ENCODE measurements at regions not wholly inside any gene's neighbourhood (a gene's known extent, or its start where the extent isn't known, plus 50 kb on each side); places are given as distances from the start of the nearest gene placed in this dataset.

DNA sequence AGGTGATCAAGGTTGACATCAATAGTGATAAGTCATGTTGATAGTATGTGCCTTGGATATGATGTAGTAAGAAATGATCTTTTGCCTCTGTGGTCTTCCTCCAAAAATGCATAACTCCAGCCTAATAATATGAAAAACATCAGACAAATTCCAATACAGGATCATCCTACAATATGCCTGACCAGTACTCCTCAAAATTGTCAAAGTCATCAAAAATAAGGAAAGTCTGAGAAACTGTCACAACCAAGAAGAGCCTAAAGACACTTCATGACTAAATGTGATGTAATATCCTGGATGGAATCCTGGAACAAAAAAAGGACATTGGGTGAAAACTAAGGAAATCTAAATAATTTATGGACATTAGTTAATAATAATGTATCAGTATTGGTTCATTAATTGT is 50.3 kb upstream of the LCORL start:
- TF ChIP-seq, protein P1, sequence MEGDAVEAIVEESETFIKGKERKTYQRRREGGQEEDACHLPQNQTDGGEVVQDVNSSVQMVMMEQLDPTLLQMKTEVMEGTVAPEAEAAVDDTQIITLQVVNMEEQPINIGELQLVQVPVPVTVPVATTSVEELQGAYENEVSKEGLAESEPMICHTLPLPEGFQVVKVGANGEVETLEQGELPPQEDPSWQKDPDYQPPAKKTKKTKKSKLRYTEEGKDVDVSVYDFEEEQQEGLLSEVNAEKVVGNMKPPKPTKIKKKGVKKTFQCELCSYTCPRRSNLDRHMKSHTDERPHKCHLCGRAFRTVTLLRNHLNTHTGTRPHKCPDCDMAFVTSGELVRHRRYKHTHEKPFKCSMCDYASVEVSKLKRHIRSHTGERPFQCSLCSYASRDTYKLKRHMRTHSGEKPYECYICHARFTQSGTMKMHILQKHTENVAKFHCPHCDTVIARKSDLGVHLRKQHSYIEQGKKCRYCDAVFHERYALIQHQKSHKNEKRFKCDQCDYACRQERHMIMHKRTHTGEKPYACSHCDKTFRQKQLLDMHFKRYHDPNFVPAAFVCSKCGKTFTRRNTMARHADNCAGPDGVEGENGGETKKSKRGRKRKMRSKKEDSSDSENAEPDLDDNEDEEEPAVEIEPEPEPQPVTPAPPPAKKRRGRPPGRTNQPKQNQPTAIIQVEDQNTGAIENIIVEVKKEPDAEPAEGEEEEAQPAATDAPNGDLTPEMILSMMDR (CRISPR knock-in tag; IDR thresholded peaks at IDR 0.05) = no peak
- TF ChIP-seq, protein P2, sequence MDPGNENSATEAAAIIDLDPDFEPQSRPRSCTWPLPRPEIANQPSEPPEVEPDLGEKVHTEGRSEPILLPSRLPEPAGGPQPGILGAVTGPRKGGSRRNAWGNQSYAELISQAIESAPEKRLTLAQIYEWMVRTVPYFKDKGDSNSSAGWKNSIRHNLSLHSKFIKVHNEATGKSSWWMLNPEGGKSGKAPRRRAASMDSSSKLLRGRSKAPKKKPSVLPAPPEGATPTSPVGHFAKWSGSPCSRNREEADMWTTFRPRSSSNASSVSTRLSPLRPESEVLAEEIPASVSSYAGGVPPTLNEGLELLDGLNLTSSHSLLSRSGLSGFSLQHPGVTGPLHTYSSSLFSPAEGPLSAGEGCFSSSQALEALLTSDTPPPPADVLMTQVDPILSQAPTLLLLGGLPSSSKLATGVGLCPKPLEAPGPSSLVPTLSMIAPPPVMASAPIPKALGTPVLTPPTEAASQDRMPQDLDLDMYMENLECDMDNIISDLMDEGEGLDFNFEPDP (CRISPR knock-in tag; conservative IDR thresholded peaks at IDR 0.05) = no peak
- TF ChIP-seq POLR2AphosphoS2 (IDR thresholded peaks at IDR 0.05; ENCODE audit: low read depth, low read length) (no peak), SMAD9 (CRISPR knock-in tag; IDR thresholded peaks at IDR 0.05) (no peak), HDAC6 (IDR thresholded peaks at IDR 0.05; ENCODE audit: low read depth, low read length) (no peak), CEBPG (CRISPR knock-in tag; IDR thresholded peaks at IDR 0.05) (no peak), IRF2 (CRISPR knock-in tag; IDR thresholded peaks at IDR 0.05) (no peak)
- TF ChIP-seq, protein P3, sequence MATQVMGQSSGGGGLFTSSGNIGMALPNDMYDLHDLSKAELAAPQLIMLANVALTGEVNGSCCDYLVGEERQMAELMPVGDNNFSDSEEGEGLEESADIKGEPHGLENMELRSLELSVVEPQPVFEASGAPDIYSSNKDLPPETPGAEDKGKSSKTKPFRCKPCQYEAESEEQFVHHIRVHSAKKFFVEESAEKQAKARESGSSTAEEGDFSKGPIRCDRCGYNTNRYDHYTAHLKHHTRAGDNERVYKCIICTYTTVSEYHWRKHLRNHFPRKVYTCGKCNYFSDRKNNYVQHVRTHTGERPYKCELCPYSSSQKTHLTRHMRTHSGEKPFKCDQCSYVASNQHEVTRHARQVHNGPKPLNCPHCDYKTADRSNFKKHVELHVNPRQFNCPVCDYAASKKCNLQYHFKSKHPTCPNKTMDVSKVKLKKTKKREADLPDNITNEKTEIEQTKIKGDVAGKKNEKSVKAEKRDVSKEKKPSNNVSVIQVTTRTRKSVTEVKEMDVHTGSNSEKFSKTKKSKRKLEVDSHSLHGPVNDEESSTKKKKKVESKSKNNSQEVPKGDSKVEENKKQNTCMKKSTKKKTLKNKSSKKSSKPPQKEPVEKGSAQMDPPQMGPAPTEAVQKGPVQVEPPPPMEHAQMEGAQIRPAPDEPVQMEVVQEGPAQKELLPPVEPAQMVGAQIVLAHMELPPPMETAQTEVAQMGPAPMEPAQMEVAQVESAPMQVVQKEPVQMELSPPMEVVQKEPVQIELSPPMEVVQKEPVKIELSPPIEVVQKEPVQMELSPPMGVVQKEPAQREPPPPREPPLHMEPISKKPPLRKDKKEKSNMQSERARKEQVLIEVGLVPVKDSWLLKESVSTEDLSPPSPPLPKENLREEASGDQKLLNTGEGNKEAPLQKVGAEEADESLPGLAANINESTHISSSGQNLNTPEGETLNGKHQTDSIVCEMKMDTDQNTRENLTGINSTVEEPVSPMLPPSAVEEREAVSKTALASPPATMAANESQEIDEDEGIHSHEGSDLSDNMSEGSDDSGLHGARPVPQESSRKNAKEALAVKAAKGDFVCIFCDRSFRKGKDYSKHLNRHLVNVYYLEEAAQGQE (IDR thresholded peaks at IDR 0.05; ENCODE audit: borderline replicate concordance in 1 of 2, low read depth in 1 of 2, low read length in 2 of 2) = no peak

Data from HepG2 (cell line).